ENCODE measurements at regions not wholly inside any gene's neighbourhood (a gene's known extent, or its start where the extent isn't known, plus 50 kb on each side); places are given as distances from the start of the nearest gene placed in this dataset.

- Histone ChIP-seq H3K79me2 (ENCODE audit: insufficient read depth, low read length) (no peaks in the 10 kb centered on the region), H3K18ac (ENCODE audit: insufficient read length, low read depth, low read length) (no peak overlapping the region), H2AFZ (ENCODE audit: low read length) (no peak overlapping the region), H3K79me1 (ENCODE audit: insufficient read depth, low read depth, low read length, poor library complexity, severe bottlenecking) (no peaks in the 10 kb centered on the region), H2BK20ac (ENCODE audit: low read depth, low read length, poor library complexity, severe bottlenecking) (no peak overlapping the region), H4K20me1 (ENCODE audit: control insufficient read depth, insufficient read depth, insufficient read length) (no peaks in the 10 kb centered on the region), H3K9me3 (ENCODE audit: control insufficient read depth, low read depth, low read length) (no peaks in the 10 kb centered on the region), H3T11ph (ENCODE audit: low read length) (no peak overlapping the region), H3K14ac (ENCODE audit: insufficient read depth, low read length) (no peak overlapping the region), H3K4ac (ENCODE audit: low read depth, low read length) (no peak overlapping the region), H2BK5ac (ENCODE audit: insufficient read length, low read length) (no peak overlapping the region), H2AK5ac (ENCODE audit: insufficient read length, low read length) (no peak overlapping the region), H4K91ac (ENCODE audit: insufficient read length, low read depth, low read length) (no peak overlapping the region), H4K5ac (ENCODE audit: insufficient read length, low read depth, low read length) (no peak overlapping the region), H3K27me3 (ENCODE audit: insufficient read depth, low read length) (no peaks in the 10 kb centered on the region), H3K23ac (ENCODE audit: insufficient read length, low read depth, low read length) (no peak overlapping the region), H3K4me1 (ENCODE audit: insufficient read depth, low read length) (no peaks in the 10 kb centered on the region), H2BK120ac (ENCODE audit: low read depth, low read length, poor library complexity, severe bottlenecking) (no peak overlapping the region), H2BK12ac (ENCODE audit: insufficient read length, low read depth, low read length) (no peak overlapping the region), H3K27ac (ENCODE audit: insufficient read length, low read depth, low read length) (no peak overlapping the region), H2BK15ac (ENCODE audit: low read depth, low read length) (no peak overlapping the region), H3K9ac (ENCODE audit: extremely low read depth, insufficient read length, low read length) (no peak overlapping the region), H3K4me2 (ENCODE audit: insufficient read depth, insufficient read length, low read length) (no peak overlapping the region), H4K8ac (replicated peaks; ENCODE audit: insufficient read length, low read depth, low read length) (no peak overlapping the region), H3K23me2 (ENCODE audit: insufficient read length, low read depth, low read length, poor library complexity, severe bottlenecking) (no peaks in the 10 kb centered on the region), H3K56ac (ENCODE audit: insufficient read length, low read depth, low read length) (no peak overlapping the region)
- H3K27ac Mint-ChIP-seq: no peak overlapping the region
- no peaks in the 10 kb centered on the region for H3K36me3 Mint-ChIP-seq (ENCODE audit: insufficient read depth in 1 of 3, low read depth in 3 of 3)
- H3K4me1 Mint-ChIP-seq: peaks cover 5 to 6% of the 10 kb centered on the region in 2 experiments; a peak in 3 of 4 replicates
- DNase-seq: no peak
- no peaks in the 10 kb centered on the region for H3K27me3 Mint-ChIP-seq (ENCODE audit: low read depth)
- no peaks in the 10 kb centered on the region for H3K9me3 Mint-ChIP-seq
- no peak; the same call in 1 of the 3 replicates for TF ChIP-seq CTCF (conservative IDR thresholded peaks at IDR 0.05)
- no peak overlapping the region for H3K4me3 Mint-ChIP-seq
These were observed 253.6 kb upstream of the PHF14 start for GRCh38 chr7:10720042-10720441.

All from H9 (cell line).